Kidney epithelial cell (primary cell): ENCODE measurements at regions not wholly inside any gene's neighbourhood (a gene's known extent, or its start where the extent isn't known, plus 50 kb on each side); places are given as distances from the start of the nearest gene placed in this dataset.

Experiments
- DNase-seq: peaks from one replicate; pipeline ENCODE4 v3.0.0-alpha.2; 2010; ENCODE audit warnings: low read depth
- H3K27me3 ChIP-seq: 2 replicates; pipeline ENCODE4 v1.6.0; 2011; ENCODE audit warnings: low read length; ENCODE audit not compliant: control insufficient read depth, insufficient read depth
- H3K36me3 ChIP-seq: 2 replicates; pipeline ENCODE4 v1.5.1; 2011; ENCODE audit warnings: low read length; ENCODE audit not compliant: control insufficient read depth, insufficient read depth
- H3K4me3 ChIP-seq: 2 replicates; pipeline ENCODE4 v1.5.1; 2011; ENCODE audit warnings: low read depth, mild to moderate bottlenecking, control low read depth, low read length
- TF ChIP-seq, protein P1 (sequence below): IDR thresholded peaks from 2 replicates; pipeline ENCODE4 v1.5.1; 2011; ENCODE audit warnings: mild to moderate bottlenecking, moderate library complexity, low read length, control low read depth, inconsistent platforms; ENCODE audit not compliant: insufficient read depth, poor library complexity, severe bottlenecking

DNA sequence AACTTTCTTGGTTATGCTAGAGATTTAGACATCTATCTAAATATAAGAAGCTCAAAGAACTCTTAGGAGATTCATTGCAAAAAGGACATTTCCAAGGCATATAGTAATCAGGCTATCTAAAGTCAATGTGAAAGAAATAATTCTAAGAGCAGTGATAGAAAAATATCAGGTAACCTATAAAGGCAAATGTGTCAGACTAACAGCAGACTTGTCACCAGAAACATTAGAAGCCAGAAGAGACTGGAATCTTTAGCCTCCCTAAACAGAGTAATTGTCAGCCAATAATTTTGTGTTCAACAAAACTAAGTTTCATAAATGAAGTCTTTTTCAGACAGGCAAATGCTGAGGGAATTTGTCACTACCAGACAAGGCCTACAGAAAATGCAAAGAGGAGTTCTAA lies 122.0 kb upstream of the SCAF11 start:
- Histone ChIP-seq H3K4me3 (no peak overlapping the region), H3K27me3 (no peaks in the 10 kb centered on the region), H3K36me3 (no peaks in the 10 kb centered on the region)
- DNase-seq: no peak
- TF ChIP-seq, protein P1, sequence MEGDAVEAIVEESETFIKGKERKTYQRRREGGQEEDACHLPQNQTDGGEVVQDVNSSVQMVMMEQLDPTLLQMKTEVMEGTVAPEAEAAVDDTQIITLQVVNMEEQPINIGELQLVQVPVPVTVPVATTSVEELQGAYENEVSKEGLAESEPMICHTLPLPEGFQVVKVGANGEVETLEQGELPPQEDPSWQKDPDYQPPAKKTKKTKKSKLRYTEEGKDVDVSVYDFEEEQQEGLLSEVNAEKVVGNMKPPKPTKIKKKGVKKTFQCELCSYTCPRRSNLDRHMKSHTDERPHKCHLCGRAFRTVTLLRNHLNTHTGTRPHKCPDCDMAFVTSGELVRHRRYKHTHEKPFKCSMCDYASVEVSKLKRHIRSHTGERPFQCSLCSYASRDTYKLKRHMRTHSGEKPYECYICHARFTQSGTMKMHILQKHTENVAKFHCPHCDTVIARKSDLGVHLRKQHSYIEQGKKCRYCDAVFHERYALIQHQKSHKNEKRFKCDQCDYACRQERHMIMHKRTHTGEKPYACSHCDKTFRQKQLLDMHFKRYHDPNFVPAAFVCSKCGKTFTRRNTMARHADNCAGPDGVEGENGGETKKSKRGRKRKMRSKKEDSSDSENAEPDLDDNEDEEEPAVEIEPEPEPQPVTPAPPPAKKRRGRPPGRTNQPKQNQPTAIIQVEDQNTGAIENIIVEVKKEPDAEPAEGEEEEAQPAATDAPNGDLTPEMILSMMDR: no peak

DNA sequence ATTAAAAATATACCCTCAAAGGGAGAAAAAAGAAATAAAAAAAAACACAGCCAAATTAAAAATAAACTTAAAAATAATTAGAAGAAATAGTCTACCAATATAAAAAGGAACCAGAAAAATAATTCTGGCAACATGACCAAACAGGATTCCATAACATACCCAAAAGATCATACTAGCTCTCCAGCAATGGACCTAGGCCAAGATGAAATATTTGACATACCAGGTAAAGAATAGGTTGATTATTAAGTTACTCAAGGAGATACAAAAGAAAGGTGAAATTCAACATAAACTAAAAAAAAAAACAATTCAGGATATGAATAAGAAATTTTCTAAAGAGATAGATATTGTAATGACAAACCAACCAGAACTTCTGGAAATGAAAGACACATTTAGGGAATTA lies 121.3 kb upstream of the SCAF11 start:
- TF ChIP-seq, protein P1: no peak
- no peak for DNase-seq
- Histone ChIP-seq H3K4me3 (no peak overlapping the region), H3K36me3 (no peaks in the 10 kb centered on the region), H3K27me3 (no peaks in the 10 kb centered on the region)

DNA sequence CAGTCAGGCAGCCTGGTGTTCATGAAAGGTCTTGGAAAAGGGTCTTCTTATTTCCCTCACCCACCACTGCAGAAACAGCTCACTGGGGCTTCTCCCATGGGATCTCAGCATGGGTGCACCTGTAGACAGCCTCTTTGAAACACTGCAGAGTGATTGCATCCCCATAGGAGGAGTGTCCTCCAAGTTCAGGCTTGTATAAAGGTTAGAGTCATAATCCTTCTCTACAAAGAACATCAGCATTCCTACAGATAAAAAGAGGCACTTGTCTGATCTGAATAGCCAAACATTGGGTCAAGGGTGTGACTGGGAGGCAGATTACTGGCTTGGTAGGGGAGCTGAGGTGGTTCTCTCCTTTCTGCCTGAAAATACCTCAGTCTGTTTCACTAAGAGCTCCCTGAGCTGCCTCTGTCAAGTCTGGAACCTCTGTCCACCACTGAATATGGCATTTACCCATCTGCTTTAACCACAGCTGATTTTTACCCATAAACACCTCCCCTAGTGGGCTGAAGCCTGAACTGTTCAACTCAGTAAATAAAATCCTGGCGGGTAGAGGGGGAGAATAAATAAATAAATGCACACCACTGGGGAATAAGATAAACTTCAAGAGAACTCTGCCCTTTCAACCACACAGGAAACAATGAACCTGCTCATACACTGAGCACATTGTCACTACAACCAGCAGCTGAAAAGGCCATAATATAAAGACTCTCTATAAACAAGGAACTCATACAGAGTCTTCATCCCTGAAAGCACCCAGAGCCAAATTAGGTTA lies 120.7 kb upstream of the SCAF11 start:
- Histone ChIP-seq H3K27me3 (no peaks in the 10 kb centered on the region), H3K4me3 (no peak overlapping the region), H3K36me3 (no peaks in the 10 kb centered on the region)
- TF ChIP-seq, protein P1: no peak
- DNase-seq: no peak

DNA sequence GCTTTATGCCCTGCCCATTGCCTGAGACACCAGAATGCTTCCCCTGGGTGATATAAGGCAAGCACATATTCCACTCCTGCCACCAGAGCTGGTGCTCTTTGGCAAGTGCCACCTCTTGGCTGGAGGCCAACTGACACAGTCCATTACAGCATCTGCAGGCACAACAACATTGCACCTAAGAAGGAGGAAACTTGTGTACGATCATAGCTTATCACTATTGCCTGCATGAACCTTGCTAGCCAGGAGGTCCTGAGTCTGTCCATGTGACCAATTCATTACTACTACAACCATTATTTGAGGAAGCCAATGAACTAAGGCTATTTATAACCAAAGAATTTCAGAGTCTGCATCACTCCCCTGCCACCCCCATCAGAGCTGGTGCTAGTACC lies 119.8 kb upstream of the SCAF11 start:
- Histone ChIP-seq H3K36me3 (no peaks in the 10 kb centered on the region), H3K4me3 (no peak overlapping the region), H3K27me3 (no peaks in the 10 kb centered on the region)
- TF ChIP-seq, protein P1: no peak
- DNase-seq: no peak

DNA sequence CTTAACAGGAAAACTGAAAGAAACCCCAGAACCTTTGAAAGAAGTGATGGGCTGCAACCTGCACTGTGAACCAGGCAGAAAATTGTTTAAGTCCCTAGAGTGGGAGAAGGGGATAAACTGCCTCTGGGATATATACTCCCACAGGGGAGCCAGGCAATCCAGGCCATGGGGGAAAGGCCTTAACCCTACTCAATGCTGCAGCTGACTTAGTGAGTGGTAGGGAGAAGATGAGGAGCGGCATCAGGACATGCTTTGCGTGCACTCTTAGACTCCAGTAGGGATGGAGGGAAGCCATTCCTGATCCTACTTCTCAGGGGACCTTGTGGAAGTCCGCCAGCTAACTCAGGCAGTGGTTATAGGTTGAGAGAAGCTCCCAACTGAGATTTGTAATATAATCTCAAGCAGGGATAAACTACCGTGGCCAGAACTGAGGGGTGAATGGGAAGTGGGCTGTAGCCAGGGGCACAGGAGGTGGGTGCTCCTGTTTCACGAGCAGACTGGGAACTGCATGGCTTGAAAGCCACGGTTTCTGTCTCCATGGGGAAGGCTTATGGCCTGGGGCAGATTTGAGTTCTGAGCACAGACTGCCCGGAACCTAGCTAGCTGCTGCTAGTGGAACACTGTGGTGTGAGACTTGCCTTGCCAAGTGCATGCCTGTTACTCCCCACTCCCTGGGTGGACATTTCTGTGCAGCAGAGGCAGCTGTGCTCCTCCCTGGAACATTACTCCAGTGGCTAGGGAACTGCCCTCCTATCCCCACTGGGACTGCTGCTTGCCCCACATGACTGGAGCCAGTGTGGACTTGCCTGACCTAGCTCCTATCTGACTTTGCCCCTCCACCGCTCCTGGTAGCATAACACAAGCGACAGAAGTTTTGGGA lies 119.2 kb upstream of the SCAF11 start:
- no peaks in the 10 kb centered on the region for H3K27me3 ChIP-seq
- no peaks in the 10 kb centered on the region for H3K36me3 ChIP-seq
- TF ChIP-seq, protein P1: no peak
- no peak for DNase-seq
- no peak overlapping the region for H3K4me3 ChIP-seq

DNA sequence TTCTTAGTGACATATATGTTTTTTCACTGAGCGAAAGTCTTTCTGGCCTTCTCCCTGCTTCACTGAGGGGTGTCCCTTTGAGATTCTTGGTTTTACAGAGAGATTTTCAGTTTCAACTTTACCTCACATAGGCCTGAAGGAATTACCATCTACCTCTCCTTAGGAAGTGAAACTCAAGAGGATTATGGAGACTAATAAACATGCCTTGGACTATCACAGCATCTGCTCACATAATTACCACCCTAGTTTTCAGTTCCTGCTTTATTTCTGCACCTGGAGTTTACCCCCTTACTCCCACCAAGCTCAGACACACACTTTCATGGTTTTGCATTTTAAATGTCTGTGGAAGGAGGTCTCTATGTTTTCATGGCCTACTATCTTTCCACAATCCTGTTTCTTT lies 118.3 kb upstream of the SCAF11 start:
- H3K27me3 ChIP-seq: no peaks in the 10 kb centered on the region
- no peaks in the 10 kb centered on the region for H3K36me3 ChIP-seq
- TF ChIP-seq, protein P1: no peak
- DNase-seq: no peak
- no peak overlapping the region for H3K4me3 ChIP-seq
